ENCODE measurements at regions not wholly inside any gene's neighbourhood (a gene's known extent, or its start where the extent isn't known, plus 50 kb on each side); places are given as distances from the start of the nearest gene placed in this dataset.
A peak's percentile ranks its signal among the peaks of the same experiment; 100 is the strongest.
"Not testable (repeated sequence)": the region's sequence is repeated elsewhere in the genome, so short reads cannot be mapped to it uniquely, and the experiment has no call there.

- ATAC-seq (no peak), DNase-seq (no peak)
- peaks cover 16% of the 10 kb centered on the region for H3K36me3 Mint-ChIP-seq
- no peak overlapping the region for H3K4me3 Mint-ChIP-seq
- peaks cover 5% of the 10 kb centered on the region for H3K9me3 Mint-ChIP-seq (ENCODE audit: low read depth)
- H3K27me3 Mint-ChIP-seq: peaks cover 6% of the 10 kb centered on the region
- CTCF ChIA-PET: interaction anchor here (1.3 kb wide), 1 partner anchor 33 kb away, joined by 3 read pairs; no protein-coding TSS in a partner anchor
- H3K27ac Mint-ChIP-seq: no peak overlapping the region
- H3K4me1 Mint-ChIP-seq: peaks cover 10% of the 10 kb centered on the region
These were observed 85.6 kb upstream of the CCND2 start for GRCh38 chr12:4187916-4188315.

GRCh38 chr12:4187315-4187714 is 86.2 kb upstream of the CCND2 start:
- not testable (repeated sequence) for H3K9me3 Mint-ChIP-seq (ENCODE audit: low read depth); H3K27ac Mint-ChIP-seq; H3K4me3 Mint-ChIP-seq; H3K27me3 Mint-ChIP-seq
- Mint-ChIP-seq H3K4me1 (peaks cover 10% of the 10 kb centered on the region), H3K36me3 (peaks cover 18% of the 10 kb centered on the region)
- DNase-seq (peak; percentile 54), ATAC-seq (peak; percentile 58)
- CTCF ChIA-PET: interaction anchor here (0.6 to 1.3 kb wide), 2 partner anchors 32 to 462 kb away, joined by 3 read pairs; partner anchors contain the start of genes AKAP3 and NDUFA9

DNA sequence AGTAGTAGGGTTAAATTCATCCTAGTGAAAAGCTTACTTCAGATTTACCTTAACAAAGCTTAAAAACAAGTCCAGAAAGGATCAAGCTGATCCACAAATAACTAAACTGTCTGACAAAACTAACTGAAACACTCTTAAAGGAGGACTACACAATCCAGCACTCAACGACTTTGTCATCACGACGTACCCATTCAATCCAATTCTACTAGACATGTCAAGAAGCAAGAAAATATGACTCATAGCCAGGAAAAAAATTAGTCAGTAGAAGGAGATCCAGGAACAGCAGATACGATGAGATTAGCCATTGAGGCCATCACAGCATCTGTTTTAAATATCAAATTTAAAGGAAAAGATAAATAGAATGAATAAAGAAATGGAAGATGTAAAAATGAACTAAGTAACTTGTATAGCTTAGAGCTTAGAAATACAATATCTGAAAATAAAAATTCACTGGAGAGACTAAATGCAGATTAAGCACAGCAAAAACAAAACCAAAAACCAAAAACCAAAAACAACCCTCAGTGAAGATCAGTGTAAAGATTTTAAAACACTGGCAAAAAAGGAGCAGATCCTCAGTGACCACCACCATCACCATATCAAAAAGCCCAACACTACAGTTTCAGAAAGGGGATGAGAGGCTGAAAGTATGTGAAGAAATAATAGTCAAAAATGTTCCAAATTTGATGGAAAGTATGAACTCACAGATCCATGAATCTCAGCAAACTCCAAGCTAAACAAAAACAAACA is 95.0 kb upstream of the CCND2 start:
- DNase-seq: peak; percentile 54
- peak; percentile 96 for ATAC-seq

DNA sequence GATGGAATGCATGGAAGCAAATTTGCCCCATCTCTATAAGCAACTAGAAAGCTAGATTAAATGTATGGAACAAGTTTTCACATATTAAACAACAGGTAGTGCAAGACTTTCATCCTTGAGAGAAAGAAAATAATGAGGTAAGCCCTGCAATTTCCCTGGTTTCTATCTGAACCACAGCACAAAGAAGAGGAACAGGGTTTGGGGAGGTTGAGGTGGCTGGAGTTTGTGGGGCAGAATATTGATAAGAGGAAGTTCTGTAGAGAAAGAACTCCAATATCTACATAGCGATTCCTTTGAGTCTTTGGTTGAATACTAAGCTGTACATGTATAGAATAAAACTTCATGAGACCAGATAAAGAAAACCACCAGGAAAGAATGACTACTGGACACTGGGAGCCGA is 96.3 kb upstream of the CCND2 start:
- Mint-ChIP-seq H3K4me1 (peaks cover 34% of the 10 kb centered on the region), H3K36me3 (peaks cover 11% of the 10 kb centered on the region), H3K9me3 (ENCODE audit: low read depth) (peaks cover 2% of the 10 kb centered on the region), H3K27ac (peak overlapping the region; percentile 52), H3K4me3 (peak overlapping the region; percentile 1), H3K27me3 (no peaks in the 10 kb centered on the region)
- CTCF ChIA-PET: interaction anchor here (1.2 to 3.0 kb wide), 7 partner anchors 13 to 99 kb away, joined by 3 to 14 read pairs (median 5); no protein-coding TSS in a partner anchor
- DNase-seq (no peak), ATAC-seq (no peak)

More for the DNA sequence above, 95.0 kb upstream of the CCND2 start:
- peaks cover 18% of the 10 kb centered on the region for H3K36me3 Mint-ChIP-seq
- peaks cover 7% of the 10 kb centered on the region for H3K9me3 Mint-ChIP-seq (ENCODE audit: low read depth)
- H3K4me3 Mint-ChIP-seq: peak overlapping the region; percentile 51
- peaks cover 34% of the 10 kb centered on the region for H3K4me1 Mint-ChIP-seq
- peaks cover 6% of the 10 kb centered on the region for H3K27me3 Mint-ChIP-seq
- peak overlapping the region; percentile 86 for H3K27ac Mint-ChIP-seq
- CTCF ChIA-PET: interaction anchor here (0.8 to 2.1 kb wide), 6 partner anchors 13 to 68 kb away, joined by 4 to 7 read pairs (median 4); no protein-coding TSS in a partner anchor

GRCh38 chr12:4176168-4176567 is 97.4 kb upstream of the CCND2 start:
- H3K4me1 Mint-ChIP-seq: peaks cover 35% of the 10 kb centered on the region
- DNase-seq (no peak), ATAC-seq (no peak)
- H3K4me3 Mint-ChIP-seq: no peak overlapping the region
- peaks cover 12% of the 10 kb centered on the region for H3K36me3 Mint-ChIP-seq
- H3K9me3 Mint-ChIP-seq (ENCODE audit: low read depth): peaks cover 2% of the 10 kb centered on the region
- no peaks in the 10 kb centered on the region for H3K27me3 Mint-ChIP-seq
- CTCF ChIA-PET: interaction anchor here (1.7 to 3.0 kb wide), 3 partner anchors 12 to 100 kb away, joined by 6 to 14 read pairs (median 13); no protein-coding TSS in a partner anchor
- no peak overlapping the region for H3K27ac Mint-ChIP-seq

- CTCF ChIA-PET: interaction anchor here (1.8 kb wide), 2 partner anchors 9 to 67 kb away, joined by 5 to 8 read pairs; no protein-coding TSS in a partner anchor
- H3K27me3 Mint-ChIP-seq: no peaks in the 10 kb centered on the region
- peaks cover 9% of the 10 kb centered on the region for H3K36me3 Mint-ChIP-seq
- H3K4me1 Mint-ChIP-seq: peaks cover 52% of the 10 kb centered on the region
- ATAC-seq (no peak), DNase-seq (peak; percentile 9)
- no peak overlapping the region for H3K4me3 Mint-ChIP-seq
- H3K27ac Mint-ChIP-seq: no peak overlapping the region
- H3K9me3 Mint-ChIP-seq (ENCODE audit: low read depth): no peaks in the 10 kb centered on the region
These were observed 99.1 kb upstream of the CCND2 start for GRCh38 chr12:4174417-4174816.

DNA sequence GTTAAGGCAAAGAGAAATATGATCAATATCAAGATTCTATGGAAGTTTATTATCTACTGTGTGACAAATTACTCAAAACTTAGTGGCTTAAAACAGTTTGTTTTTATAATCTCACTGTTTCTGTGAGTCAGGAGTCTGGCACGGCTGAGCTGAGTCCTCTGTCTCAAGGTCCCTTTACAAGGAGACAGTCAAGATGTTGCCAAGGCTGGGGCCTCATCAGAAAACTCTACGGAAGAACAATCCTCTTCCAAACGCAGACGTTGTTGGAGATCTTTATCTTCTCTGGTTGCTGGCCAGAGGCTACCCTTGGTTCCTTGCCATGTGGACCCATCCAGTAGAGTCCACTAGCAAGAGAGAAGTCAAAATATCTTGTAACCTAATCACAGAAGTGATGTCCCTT is 100.6 kb upstream of the CCND2 start:
- peaks cover 40% of the 10 kb centered on the region for H3K4me1 Mint-ChIP-seq
- CTCF ChIA-PET: interaction anchor here (1.0 to 1.8 kb wide), 2 partner anchors 39 to 66 kb away, joined by 3 to 5 read pairs; no protein-coding TSS in a partner anchor
- H3K4me3 Mint-ChIP-seq: no peak overlapping the region
- no peaks in the 10 kb centered on the region for H3K27me3 Mint-ChIP-seq
- no peak overlapping the region for H3K27ac Mint-ChIP-seq
- H3K36me3 Mint-ChIP-seq: peaks cover 1% of the 10 kb centered on the region
- DNase-seq: peak; percentile 28
- H3K9me3 Mint-ChIP-seq (ENCODE audit: low read depth): no peaks in the 10 kb centered on the region
- ATAC-seq: no peak

DNA sequence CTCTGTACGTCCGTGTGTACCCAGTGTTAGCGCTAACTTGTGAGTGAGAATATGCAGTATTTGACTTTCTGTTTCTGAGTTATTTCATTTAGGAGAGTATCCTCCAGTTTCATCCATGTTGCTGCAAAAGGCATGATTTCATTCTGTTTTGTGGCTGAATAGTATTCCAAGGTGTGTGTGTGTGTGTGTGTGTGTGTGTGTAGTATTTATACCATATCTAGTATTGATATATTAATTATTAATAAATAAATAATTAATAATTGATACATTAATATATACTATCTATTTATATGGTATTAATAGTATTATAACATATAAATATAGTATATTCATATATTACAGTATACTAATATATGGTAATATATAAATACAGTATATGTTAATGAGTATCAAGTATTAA is 101.8 kb upstream of the CCND2 start:
- Mint-ChIP-seq H3K4me3 (no peak overlapping the region), H3K27me3 (no peaks in the 10 kb centered on the region), H3K27ac (no peak overlapping the region), H3K9me3 (ENCODE audit: low read depth) (no peaks in the 10 kb centered on the region), H3K4me1 (peaks cover 28% of the 10 kb centered on the region), H3K36me3 (peaks cover 1% of the 10 kb centered on the region)
- ATAC-seq: no peak
- CTCF ChIA-PET: interaction anchor here (1.3 to 1.8 kb wide), 2 partner anchors 28 to 64 kb away, joined by 4 read pairs; no protein-coding TSS in a partner anchor
- no peak for DNase-seq

GRCh38 chr12:4169959-4170358 is 103.6 kb upstream of the CCND2 start:
- peak overlapping the region; percentile 60 for H3K27ac Mint-ChIP-seq
- CTCF ChIA-PET: interaction anchor here (0.9 to 1.9 kb wide), 3 partner anchors 26 to 107 kb away, joined by 3 to 4 read pairs (median 4); no protein-coding TSS in a partner anchor
- DNase-seq: no peak
- H3K9me3 Mint-ChIP-seq (ENCODE audit: low read depth): no peaks in the 10 kb centered on the region
- peaks cover 31% of the 10 kb centered on the region for H3K4me1 Mint-ChIP-seq
- H3K4me3 Mint-ChIP-seq: peak overlapping the region; percentile 0
- ATAC-seq: peak; percentile 40
- H3K27me3 Mint-ChIP-seq: no peaks in the 10 kb centered on the region
- peaks cover 3% of the 10 kb centered on the region for H3K36me3 Mint-ChIP-seq

- peak overlapping the region; percentile 0 for H3K4me3 Mint-ChIP-seq
- no peaks in the 10 kb centered on the region for H3K9me3 Mint-ChIP-seq (ENCODE audit: low read depth)
- H3K27me3 Mint-ChIP-seq: no peaks in the 10 kb centered on the region
- peaks cover 3% of the 10 kb centered on the region for H3K36me3 Mint-ChIP-seq
- DNase-seq (no peak), ATAC-seq (no peak)
- peaks cover 35% of the 10 kb centered on the region for H3K4me1 Mint-ChIP-seq
- CTCF ChIA-PET: interaction anchor here (0.9 to 1.9 kb wide), 3 partner anchors 16 to 107 kb away, joined by 3 to 6 read pairs (median 4); no protein-coding TSS in a partner anchor
- H3K27ac Mint-ChIP-seq: peak overlapping the region; percentile 60
These were observed 104.0 kb upstream of the CCND2 start for GRCh38 chr12:4169531-4169930.

DNA sequence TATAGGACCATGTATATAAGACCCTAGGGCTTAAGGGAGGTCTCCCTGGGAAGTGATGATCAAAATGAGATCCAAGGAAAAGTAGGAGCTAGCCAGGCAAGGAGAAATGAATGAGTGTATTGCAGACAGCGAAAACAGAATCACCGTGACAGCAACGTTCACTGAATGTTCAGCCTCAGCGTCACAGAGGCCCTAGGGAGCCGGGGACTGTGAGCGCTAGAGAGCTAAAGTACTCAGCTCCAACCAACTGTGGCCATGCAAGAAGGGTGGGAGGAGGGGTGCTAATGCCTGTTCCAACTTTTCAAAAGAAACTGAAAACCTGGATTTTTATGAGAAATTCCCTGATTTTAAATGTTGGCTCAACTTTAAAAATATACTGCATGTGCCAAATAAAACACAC is 105.5 kb upstream of the CCND2 start:
- Mint-ChIP-seq H3K27me3 (no peaks in the 10 kb centered on the region), H3K4me1 (peaks cover 43% of the 10 kb centered on the region), H3K27ac (no peak overlapping the region), H3K9me3 (ENCODE audit: low read depth) (no peaks in the 10 kb centered on the region), H3K36me3 (peaks cover 3% of the 10 kb centered on the region), H3K4me3 (no peak overlapping the region)
- ATAC-seq: no peak
- CTCF ChIA-PET: interaction anchor here (1.8 kb wide), 1 partner anchor 14 kb away, joined by 6 read pairs; no protein-coding TSS in a partner anchor
- DNase-seq: no peak

GRCh38 chr12:4164559-4165558 is 108.7 kb upstream of the CCND2 start:
- H3K4me1 Mint-ChIP-seq: peaks cover 51% of the 10 kb centered on the region
- CTCF ChIA-PET: interaction anchor here (0.8 to 3.2 kb wide), 13 partner anchors 9 to 112 kb away, joined by 3 to 17 read pairs (median 7); partner anchors contain the start of gene CCND2
- H3K27me3 Mint-ChIP-seq: no peaks in the 10 kb centered on the region
- DNase-seq (peak; percentile 81), ATAC-seq (peak; percentile 93)
- peak overlapping the region; percentile 93 for H3K27ac Mint-ChIP-seq
- H3K36me3 Mint-ChIP-seq: peaks cover 10% of the 10 kb centered on the region
- H3K9me3 Mint-ChIP-seq (ENCODE audit: low read depth): no peaks in the 10 kb centered on the region
- H3K4me3 Mint-ChIP-seq: peak overlapping the region; percentile 75

All from activated CD8-positive, alpha-beta memory T cell treated with anti-CD3 and anti-CD28 coated beads, Interleukin-2, amount 10 ng/mL, durations not matched to agents 7 days and 5 days (primary cell).